ENCODE measurements at regions not wholly inside any gene's neighbourhood (a gene's known extent, or its start where the extent isn't known, plus 50 kb on each side); places are given as distances from the start of the nearest gene placed in this dataset.

DNA sequence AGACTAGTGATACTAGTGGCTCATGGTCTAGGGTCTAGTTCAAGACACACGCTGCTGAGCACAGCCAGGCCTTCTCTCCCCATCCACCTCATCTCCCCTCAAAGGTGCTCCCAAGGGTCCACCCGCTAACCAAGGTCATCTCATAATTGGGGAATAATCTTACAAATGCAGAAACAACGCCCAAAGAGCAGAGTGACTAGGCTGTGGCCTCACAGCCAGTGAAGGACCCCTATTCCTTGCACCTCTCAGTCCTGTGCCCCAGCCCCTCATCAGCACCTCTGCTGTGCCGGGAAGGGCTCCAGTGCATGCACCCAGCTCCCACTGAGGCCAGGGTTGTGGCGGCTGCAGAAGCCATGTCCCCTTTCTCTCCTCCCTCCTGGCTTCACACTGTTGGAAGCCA is 286.9 kb downstream of the UACA start:
- H3K36me3 Mint-ChIP-seq: peaks cover 14% of the 10 kb centered on the region
- H3K27ac Mint-ChIP-seq: no peak overlapping the region
- no peak for DNase-seq (ENCODE audit: low spot score in 2 of 2)
- H3K4me3 Mint-ChIP-seq: no peak overlapping the region
- H3K9me3 Mint-ChIP-seq: no peaks in the 10 kb centered on the region
- no peak for ATAC-seq
- peaks cover 63% of the 10 kb centered on the region for H3K4me1 Mint-ChIP-seq

DNA sequence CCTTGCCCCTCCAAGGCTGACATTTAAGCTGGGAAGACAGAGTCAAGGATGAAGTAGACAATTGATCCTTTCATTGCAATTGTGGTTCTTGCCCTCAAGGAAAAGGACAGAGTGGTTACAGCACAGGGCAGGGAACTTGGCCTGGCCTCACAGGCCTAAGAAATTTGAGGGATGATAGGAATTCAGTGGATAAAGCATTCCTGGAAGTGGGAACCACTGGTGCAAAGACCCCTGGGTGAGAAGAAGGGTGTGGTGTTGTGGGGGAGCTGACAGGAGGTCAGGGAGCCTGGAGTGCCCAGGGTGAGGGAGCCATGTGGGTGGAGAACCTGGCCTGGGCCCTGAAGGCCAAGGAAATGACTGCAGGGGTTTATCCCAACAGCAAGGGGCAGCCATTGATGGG is 287.4 kb downstream of the UACA start:
- H3K27ac Mint-ChIP-seq: no peak overlapping the region
- ATAC-seq (no peak), DNase-seq (ENCODE audit: low spot score in 2 of 2) (no peak)
- no peaks in the 10 kb centered on the region for H3K9me3 Mint-ChIP-seq
- peaks cover 14% of the 10 kb centered on the region for H3K36me3 Mint-ChIP-seq
- H3K4me1 Mint-ChIP-seq: peaks cover 63% of the 10 kb centered on the region
- no peak overlapping the region for H3K4me3 Mint-ChIP-seq

GRCh38 chr15:70475407-70475781 is 288.0 kb downstream of the UACA start:
- no peak overlapping the region for H3K27ac Mint-ChIP-seq
- H3K9me3 Mint-ChIP-seq: no peaks in the 10 kb centered on the region
- H3K4me3 Mint-ChIP-seq: peak overlapping the region; percentile 42
- no peak for DNase-seq (ENCODE audit: low spot score in 2 of 2)
- H3K36me3 Mint-ChIP-seq: peaks cover 12% of the 10 kb centered on the region
- ATAC-seq: no peak
- H3K4me1 Mint-ChIP-seq: peaks cover 58% of the 10 kb centered on the region

GRCh38 chr15:70474471-70475406 is 288.6 kb downstream of the UACA start:
- Mint-ChIP-seq H3K9me3 (no peaks in the 10 kb centered on the region), H3K4me3 (peak overlapping the region; percentile 42), H3K27ac (no peak overlapping the region), H3K4me1 (peaks cover 52% of the 10 kb centered on the region), H3K36me3 (peaks cover 7% of the 10 kb centered on the region)
- ATAC-seq (peak; percentile 83), DNase-seq (ENCODE audit: low spot score in 2 of 2) (no peak)

DNA sequence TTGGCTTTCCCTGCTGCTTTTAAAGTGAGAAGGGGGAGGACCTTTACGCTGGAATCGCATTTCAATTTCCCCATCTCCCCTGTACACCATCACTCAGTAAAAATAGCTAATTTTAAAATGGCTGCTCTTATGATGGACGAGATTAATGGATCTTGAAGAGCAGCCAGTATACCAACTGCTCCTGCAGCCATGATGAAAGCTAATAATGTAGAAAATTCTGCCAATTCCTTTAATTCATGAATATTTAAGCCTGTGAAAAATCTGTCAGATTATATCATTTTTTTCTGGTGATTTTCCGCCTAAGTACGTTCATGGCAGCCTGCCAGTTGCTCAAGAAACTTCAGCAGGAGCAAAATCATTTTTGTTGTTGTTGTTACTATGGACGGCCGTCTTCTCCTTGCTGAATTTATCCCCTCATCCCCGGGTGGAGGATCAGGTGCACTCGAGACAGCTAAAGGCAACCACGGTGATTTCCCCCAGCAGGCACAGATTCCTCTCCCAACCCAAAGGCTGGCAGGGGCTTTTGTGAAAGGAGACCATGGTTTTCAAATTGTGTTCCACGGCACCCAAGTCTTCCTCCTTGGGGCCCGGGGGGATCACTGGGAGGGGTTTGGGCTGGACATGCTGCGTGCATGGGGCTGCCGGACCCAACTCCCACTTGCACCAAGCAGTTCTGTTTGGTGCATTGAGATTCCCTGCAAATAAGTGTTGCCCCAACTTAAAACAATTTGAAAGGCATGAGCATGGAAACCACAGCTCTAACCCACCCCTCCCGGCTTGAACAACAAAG is 289.6 kb downstream of the UACA start:
- H3K36me3 Mint-ChIP-seq: peaks cover 4% of the 10 kb centered on the region
- H3K4me1 Mint-ChIP-seq: peaks cover 44% of the 10 kb centered on the region
- ATAC-seq (no peak), DNase-seq (ENCODE audit: low spot score in 2 of 2) (no peak)
- H3K4me3 Mint-ChIP-seq: no peak overlapping the region
- H3K27ac Mint-ChIP-seq: no peak overlapping the region
- no peaks in the 10 kb centered on the region for H3K9me3 Mint-ChIP-seq

DNA sequence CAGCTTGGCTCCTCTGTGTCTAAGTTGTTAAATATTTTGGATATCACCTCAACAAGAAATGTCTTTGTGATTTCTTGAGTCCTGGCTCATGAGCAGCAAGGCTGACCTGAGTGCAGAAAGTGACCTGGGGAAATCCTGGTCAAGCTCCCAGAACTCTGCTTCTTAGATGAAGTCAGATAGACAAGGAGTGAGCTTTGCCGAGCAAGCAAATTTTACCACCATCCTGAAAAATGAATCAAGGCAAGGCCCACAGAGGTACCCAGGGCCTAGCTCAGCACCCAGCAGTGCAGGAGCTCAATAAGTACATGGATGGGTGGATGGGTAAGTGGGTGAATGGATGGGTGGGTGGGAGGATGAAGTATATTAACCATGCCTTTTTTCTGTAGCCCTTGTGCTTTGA is 291.8 kb downstream of the UACA start:
- Mint-ChIP-seq H3K27ac (no peak overlapping the region), H3K9me3 (no peaks in the 10 kb centered on the region), H3K36me3 (no peaks in the 10 kb centered on the region), H3K4me1 (peaks cover 31% of the 10 kb centered on the region), H3K4me3 (no peak overlapping the region)
- DNase-seq (ENCODE audit: low spot score in 2 of 2) (no peak), ATAC-seq (no peak)

DNA sequence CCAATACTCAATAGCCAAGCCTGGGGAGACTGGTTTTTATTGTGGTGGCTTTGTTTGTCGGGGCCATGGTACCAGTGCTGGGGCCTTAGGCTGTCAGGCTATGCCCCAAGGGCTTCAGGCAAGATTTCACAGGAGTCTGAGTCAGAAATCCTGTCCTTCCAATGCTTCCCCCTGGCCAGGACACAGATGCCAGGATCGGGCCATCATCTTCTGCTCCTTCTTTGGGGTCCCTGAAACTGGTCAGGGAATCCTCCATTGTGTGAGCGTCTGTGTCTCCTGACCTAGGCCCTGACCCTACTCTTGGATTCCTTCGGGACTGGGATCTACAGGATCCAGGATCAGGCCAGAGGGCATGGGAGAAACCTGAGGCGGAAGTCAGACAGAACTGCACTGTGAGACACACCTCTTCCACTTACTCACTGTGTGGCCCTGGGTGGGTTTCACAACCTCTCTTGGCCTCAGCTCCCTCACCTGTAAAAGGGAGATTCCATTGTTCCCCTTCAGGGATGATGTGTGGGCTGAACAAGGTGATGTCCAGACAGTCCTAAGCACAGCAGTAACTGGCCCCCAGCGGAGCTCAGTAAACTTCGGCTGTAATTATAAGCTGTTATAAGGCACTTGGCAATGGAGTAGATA is 292.7 kb downstream of the UACA start:
- no peak for ATAC-seq
- H3K36me3 Mint-ChIP-seq: no peaks in the 10 kb centered on the region
- no peak overlapping the region for H3K4me3 Mint-ChIP-seq
- no peak overlapping the region for H3K27ac Mint-ChIP-seq
- H3K4me1 Mint-ChIP-seq: peaks cover 24% of the 10 kb centered on the region
- DNase-seq (ENCODE audit: low spot score in 2 of 2): no peak
- no peaks in the 10 kb centered on the region for H3K9me3 Mint-ChIP-seq

DNA sequence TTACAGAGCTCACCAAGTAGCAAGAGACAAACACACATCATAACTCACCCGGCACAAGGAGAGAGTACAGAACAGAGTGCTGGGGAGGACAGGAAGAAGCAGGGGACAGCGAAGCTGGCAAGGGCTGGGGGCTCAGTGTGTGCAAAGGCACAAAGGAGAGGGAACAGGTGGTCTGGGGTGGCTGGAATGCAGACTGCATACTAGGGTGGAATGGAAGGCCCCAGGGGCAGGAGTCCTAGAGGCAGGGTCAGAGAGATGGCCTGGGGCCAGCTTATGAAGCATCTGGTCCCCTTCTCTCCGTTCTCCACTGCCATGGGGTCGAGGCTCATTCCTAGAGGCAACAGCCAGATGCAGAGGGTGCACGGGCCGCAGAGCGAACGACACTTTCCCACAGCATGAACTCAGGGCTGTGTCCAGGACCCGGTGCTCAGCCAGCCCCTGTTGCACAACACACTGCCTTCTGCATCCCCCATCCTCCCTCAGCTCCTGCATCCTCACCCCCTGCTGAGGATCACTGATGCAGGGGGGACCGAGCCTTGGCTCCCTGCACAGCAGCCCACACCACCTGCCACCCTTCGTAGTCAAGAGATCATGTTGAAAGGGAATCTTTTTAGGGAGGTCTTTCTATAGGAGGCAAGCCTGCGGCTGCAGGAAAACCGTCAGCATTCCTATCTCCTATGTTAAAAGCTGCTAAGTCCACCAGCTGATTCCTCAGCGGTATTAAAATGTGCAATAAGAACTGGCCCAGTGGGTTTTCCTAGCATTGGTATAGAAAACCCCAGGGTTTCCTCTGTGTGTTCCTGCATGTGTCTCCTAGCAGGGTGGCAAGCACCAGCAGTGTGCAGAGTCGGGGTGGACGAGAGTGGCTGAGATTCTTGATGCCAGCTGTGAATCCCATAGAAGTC is 293.5 kb downstream of the UACA start:
- Mint-ChIP-seq H3K4me3 (no peak overlapping the region), H3K4me1 (peaks cover 16% of the 10 kb centered on the region), H3K9me3 (no peaks in the 10 kb centered on the region), H3K36me3 (no peaks in the 10 kb centered on the region), H3K27ac (no peak overlapping the region)
- ATAC-seq: no peak
- no peak for DNase-seq (ENCODE audit: low spot score in 2 of 2)

DNA sequence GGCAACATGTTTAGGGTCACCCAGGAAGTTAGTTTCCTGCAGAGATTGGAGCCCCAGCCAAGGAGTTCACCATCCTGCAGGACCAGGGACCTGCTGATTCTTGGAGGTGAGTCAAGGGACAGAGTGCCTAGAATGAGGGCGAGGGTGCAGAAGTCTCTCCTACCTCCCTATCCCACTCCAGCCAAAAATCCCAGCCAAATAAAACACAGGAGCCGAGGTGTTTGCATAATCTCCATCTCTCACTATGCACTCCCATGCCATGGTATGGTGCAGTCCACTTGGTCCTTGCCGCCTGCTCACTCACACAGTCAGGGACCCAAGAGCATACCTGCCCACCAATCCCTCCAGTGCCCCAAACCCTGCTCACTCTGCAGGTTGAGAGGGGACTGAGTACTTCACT is 294.2 kb downstream of the UACA start:
- Mint-ChIP-seq H3K4me3 (no peak overlapping the region), H3K9me3 (no peaks in the 10 kb centered on the region), H3K27ac (no peak overlapping the region), H3K36me3 (no peaks in the 10 kb centered on the region), H3K4me1 (peaks cover 9% of the 10 kb centered on the region)
- DNase-seq (ENCODE audit: low spot score in 2 of 2) (no peak), ATAC-seq (no peak)

GRCh38 chr15:70466895-70467529 is 296.3 kb downstream of the UACA start:
- DNase-seq (ENCODE audit: low spot score in 2 of 2) (no peak), ATAC-seq (peak; percentile 79)
- H3K36me3 Mint-ChIP-seq: no peaks in the 10 kb centered on the region
- H3K4me1 Mint-ChIP-seq: peaks cover 15% of the 10 kb centered on the region
- no peak overlapping the region for H3K4me3 Mint-ChIP-seq
- H3K9me3 Mint-ChIP-seq: no peaks in the 10 kb centered on the region
- H3K27ac Mint-ChIP-seq: no peak overlapping the region

GRCh38 chr15:70466305-70466704 is 297.1 kb downstream of the UACA start:
- ATAC-seq (no peak), DNase-seq (ENCODE audit: low spot score in 2 of 2) (no peak)
- Mint-ChIP-seq H3K27ac (no peak overlapping the region), H3K9me3 (no peaks in the 10 kb centered on the region), H3K36me3 (no peaks in the 10 kb centered on the region), H3K4me1 (peaks cover 20% of the 10 kb centered on the region), H3K4me3 (no peak overlapping the region)

DNA sequence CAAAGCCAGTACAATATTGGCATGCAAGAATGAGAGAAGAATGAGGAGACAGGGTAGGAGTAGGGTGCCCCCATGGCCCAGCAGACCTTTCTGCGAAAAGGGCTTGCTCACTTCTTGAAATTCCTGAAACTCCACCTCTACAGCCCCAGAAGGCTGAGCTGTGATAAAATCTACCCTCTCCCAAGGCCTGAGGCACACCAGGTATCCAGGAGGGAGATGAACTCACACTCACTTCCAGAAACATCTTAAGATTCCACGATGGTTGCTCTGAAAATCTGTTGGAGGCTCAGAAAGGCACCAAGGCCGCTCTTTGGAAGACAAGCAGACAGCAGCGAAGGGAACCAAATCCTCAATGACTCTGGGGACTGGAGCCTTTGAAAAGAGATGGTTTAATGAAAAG is 297.5 kb downstream of the UACA start:
- no peaks in the 10 kb centered on the region for H3K9me3 Mint-ChIP-seq
- H3K27ac Mint-ChIP-seq: no peak overlapping the region
- DNase-seq (ENCODE audit: low spot score in 2 of 2) (no peak), ATAC-seq (no peak)
- no peak overlapping the region for H3K4me3 Mint-ChIP-seq
- H3K4me1 Mint-ChIP-seq: peaks cover 25% of the 10 kb centered on the region
- H3K36me3 Mint-ChIP-seq: peaks cover 1% of the 10 kb centered on the region

DNA sequence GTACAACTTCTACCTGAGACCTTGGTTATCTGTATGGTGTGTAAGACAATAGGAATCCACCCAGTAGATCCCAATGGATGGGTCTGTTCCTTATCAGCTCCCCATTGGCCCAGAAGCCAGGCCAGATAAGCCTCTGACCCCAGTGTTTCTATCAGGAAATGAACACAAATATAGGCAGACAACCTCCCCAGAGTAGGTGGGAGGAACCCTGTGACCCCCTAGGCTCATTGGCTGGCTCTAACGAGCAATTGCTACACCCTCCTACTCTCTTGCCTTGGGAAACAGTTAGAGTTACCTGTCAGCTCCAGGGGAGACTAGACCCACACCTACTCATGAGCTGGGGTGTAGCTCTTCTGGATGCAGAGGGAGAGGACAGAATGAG is 299.9 kb downstream of the UACA start:
- H3K4me1 Mint-ChIP-seq: peaks cover 34% of the 10 kb centered on the region
- ATAC-seq (peak; percentile 32), DNase-seq (ENCODE audit: low spot score in 2 of 2) (no peak)
- no peaks in the 10 kb centered on the region for H3K9me3 Mint-ChIP-seq
- H3K27ac Mint-ChIP-seq: no peak overlapping the region
- no peak overlapping the region for H3K4me3 Mint-ChIP-seq
- peaks cover 5% of the 10 kb centered on the region for H3K36me3 Mint-ChIP-seq

- H3K36me3 Mint-ChIP-seq: peaks cover 5% of the 10 kb centered on the region
- no peak for ATAC-seq
- peaks cover 31% of the 10 kb centered on the region for H3K4me1 Mint-ChIP-seq
- no peak for DNase-seq (ENCODE audit: low spot score in 2 of 2)
- no peaks in the 10 kb centered on the region for H3K9me3 Mint-ChIP-seq
- H3K27ac Mint-ChIP-seq: no peak overlapping the region
- no peak overlapping the region for H3K4me3 Mint-ChIP-seq
These were observed 301.4 kb downstream of the UACA start for GRCh38 chr15:70461992-70462391.
